ENCODE measurements at regions not wholly inside any gene's neighbourhood (a gene's known extent, or its start where the extent isn't known, plus 50 kb on each side); places are given as distances from the start of the nearest gene placed in this dataset.

DNA sequence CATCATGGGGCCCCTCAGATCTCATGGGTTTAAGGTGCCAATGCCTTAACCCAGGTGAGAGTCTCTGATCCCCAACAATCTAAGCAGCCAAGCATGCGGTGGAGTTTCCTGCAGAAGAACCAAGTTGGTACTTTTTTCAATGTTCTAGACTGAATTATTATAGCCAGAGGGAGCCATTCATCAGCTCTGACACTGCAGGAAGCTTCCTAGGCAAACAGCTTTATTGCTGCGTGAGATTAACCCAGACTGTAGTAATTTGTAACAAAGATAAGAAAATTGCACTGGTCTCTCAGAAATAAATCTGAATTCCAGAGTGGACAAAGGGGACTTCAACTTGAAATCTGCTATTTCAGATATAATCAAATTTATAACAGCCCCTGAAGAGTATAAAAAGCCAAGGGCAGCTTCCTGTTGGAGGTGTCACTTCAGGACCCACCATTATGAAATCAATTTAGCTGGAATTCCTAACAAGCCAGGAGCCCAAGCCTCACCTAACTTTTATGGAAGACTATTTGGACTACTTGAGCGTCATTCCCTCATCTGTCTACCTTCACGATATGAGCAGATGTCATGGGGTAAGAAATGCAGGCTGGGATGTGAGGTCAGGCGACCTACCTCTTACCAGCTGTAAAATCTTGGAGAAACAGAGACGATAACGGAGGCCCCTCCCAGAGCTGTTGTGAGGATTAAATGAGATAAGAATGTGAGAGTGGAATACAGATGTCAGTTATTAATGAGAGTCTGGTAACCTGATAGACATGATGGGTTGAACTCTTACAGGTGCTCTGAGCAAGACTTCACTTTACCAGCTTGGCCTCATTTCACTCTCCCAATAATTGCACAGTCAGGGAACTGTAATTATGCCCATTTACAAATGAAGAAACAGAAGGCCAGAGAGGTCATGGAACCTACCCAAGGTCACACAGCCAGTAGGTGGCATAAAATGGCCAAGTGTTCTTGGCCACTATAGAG lies 135.1 kb downstream of the RRAGC start:
- Histone ChIP-seq H3K4me1 (no peaks in the 10 kb centered on the region), H3K36me3 (ENCODE audit: insufficient read depth in 1 of 2, low read depth in 1 of 2) (no peaks in the 10 kb centered on the region), H3K27ac (no peak overlapping the region), H3K4me3 (no peak overlapping the region), H3K9me3 (no peaks in the 10 kb centered on the region), H3K27me3 (ENCODE audit: insufficient read depth in 3 of 3, low read length in 2 of 3) (peaks cover 2 to 37% (median 3%) of the 10 kb centered on the region in 3 donors)
- 60 to 65% (median 60%) methylated on average over 7 of the region's 7 CpGs for WGBS, 3 donors
- no peak for TF ChIP-seq CTCF (IDR thresholded peaks at IDR 0.05)
- ATAC-seq: no peak
- DNase-seq: no peak
- intact Hi-C loops (cut with DNase I): no loop called here

- H3K27me3 ChIP-seq (ENCODE audit: insufficient read depth in 3 of 3, low read length in 2 of 3): peaks cover 0 to 31% (median 3%) of the 10 kb centered on the region in 3 donors
- intact Hi-C loops (cut with DNase I): no loop called here
- DNase-seq: no peak
Observed at GRCh38 chr1:38721816-38722215, 137.8 kb downstream of the RRAGC start.

GRCh38 chr1:38719880-38720279 lies 139.7 kb downstream of the RRAGC start:
- no peak for TF ChIP-seq CTCF (IDR thresholded peaks at IDR 0.05)
- intact Hi-C loops (cut with DNase I): no loop called here
- Histone ChIP-seq H3K9me3 (no peaks in the 10 kb centered on the region), H3K4me1 (no peaks in the 10 kb centered on the region), H3K36me3 (ENCODE audit: insufficient read depth in 1 of 2, low read depth in 1 of 2) (no peaks in the 10 kb centered on the region), H3K27ac (no peak overlapping the region), H3K4me3 (no peak overlapping the region), H3K27me3 (ENCODE audit: insufficient read depth in 3 of 3, low read length in 2 of 3) (peaks cover 0 to 22% (median 3%) of the 10 kb centered on the region in 3 donors)
- ATAC-seq (no peak), DNase-seq (no peak)
- 63 to 72% (median 70%) methylated on average over 7 of the region's 7 CpGs for WGBS, 3 donors

More at GRCh38 chr1:38721816-38722215, 137.8 kb downstream of the RRAGC start:
- no peak for ATAC-seq
- Histone ChIP-seq H3K27ac (no peak overlapping the region), H3K36me3 (ENCODE audit: insufficient read depth in 1 of 2, low read depth in 1 of 2) (no peaks in the 10 kb centered on the region), H3K9me3 (no peaks in the 10 kb centered on the region), H3K4me3 (no peak overlapping the region), H3K4me1 (no peaks in the 10 kb centered on the region)
- TF ChIP-seq CTCF (IDR thresholded peaks at IDR 0.05): no peak
- whole genome bisulfite sequencing, 3 donors: 77 to 84% (median 83%) methylated on average over 4 of the region's 4 CpGs

DNA sequence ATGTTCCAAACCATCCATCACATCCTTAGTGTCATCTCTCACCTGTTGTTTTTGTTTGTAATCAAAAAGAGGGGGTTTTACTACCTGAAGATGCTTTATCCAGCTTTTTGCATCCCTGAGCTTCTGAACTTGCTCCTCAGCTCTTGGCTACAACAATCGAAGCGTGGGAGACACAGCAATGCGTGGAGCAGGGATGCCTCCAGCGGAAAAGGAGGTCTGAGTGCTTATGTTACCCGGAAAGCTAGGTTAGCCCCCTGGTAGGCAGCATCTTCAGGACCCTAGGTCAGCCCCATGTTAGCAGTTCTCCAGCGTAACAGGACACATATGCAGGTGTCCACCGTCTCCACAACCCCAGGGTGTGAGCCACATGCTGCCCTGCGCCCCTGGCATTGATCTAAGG lies 141.5 kb downstream of the RRAGC start:
- Histone ChIP-seq H3K27ac (no peak overlapping the region), H3K9me3 (no peaks in the 10 kb centered on the region), H3K4me3 (no peak overlapping the region), H3K36me3 (ENCODE audit: insufficient read depth in 1 of 2, low read depth in 1 of 2) (no peaks in the 10 kb centered on the region), H3K4me1 (no peaks in the 10 kb centered on the region), H3K27me3 (ENCODE audit: insufficient read depth in 3 of 3, low read length in 2 of 3) (peaks cover 0 to 12% (median 0%) of the 10 kb centered on the region in 3 donors)
- intact Hi-C loops (cut with DNase I): no loop called here
- DNase-seq (no peak), ATAC-seq (no peak)
- WGBS, 3 donors: 75 to 82% (median 78%) methylated on average over 8 of the region's 8 CpGs
- TF ChIP-seq CTCF (IDR thresholded peaks at IDR 0.05): no peak

Data from psoas muscle (tissue), 7 donors.